ENCODE measurements at regions not wholly inside any gene's neighbourhood (a gene's known extent, or its start where the extent isn't known, plus 50 kb on each side); places are given as distances from the start of the nearest gene placed in this dataset.
A peak's percentile ranks its signal among the peaks of the same experiment; 100 is the strongest.

GRCh38 chr16:9306753-9307152 lies 215.3 kb downstream of the HAPSTR1 start:
- H3K4me1 ChIP-seq (ENCODE audit: control insufficient read depth, insufficient read depth, low read length) = no peaks in the 10 kb centered on the region
- no peaks in the 10 kb centered on the region for H3K36me3 ChIP-seq (ENCODE audit: control insufficient read depth, insufficient read depth, low read length, severe bottlenecking)
- H3K9me3 ChIP-seq (ENCODE audit: control insufficient read depth, low read length) = no peaks in the 10 kb centered on the region
- DNase-seq (ENCODE audit: low read depth) = no peak
- H3K4me3 ChIP-seq (ENCODE audit: low read length) = no peak overlapping the region
- no peak overlapping the region for H3K9ac ChIP-seq (ENCODE audit: low read length)
- no peaks in the 10 kb centered on the region for H3K27me3 ChIP-seq (replicated peaks; ENCODE audit: control insufficient read depth, insufficient read depth, low read length)

- Histone ChIP-seq H3K36me3 (ENCODE audit: control insufficient read depth, insufficient read depth, low read length, severe bottlenecking) (no peaks in the 10 kb centered on the region), H3K9me3 (ENCODE audit: control insufficient read depth, low read length) (no peaks in the 10 kb centered on the region), H3K27me3 (replicated peaks; ENCODE audit: control insufficient read depth, insufficient read depth, low read length) (no peaks in the 10 kb centered on the region), H3K4me3 (ENCODE audit: low read length) (no peak overlapping the region), H3K4me1 (ENCODE audit: control insufficient read depth, insufficient read depth, low read length) (no peaks in the 10 kb centered on the region), H3K9ac (ENCODE audit: low read length) (no peak overlapping the region)
- DNase-seq (ENCODE audit: low read depth) = no peak
Measured at GRCh38 chr16:9307446-9307845, 216.0 kb downstream of the HAPSTR1 start.

GRCh38 chr16:9308356-9308801 lies 216.9 kb downstream of the HAPSTR1 start:
- Histone ChIP-seq H3K4me1 (ENCODE audit: control insufficient read depth, insufficient read depth, low read length) (no peaks in the 10 kb centered on the region), H3K36me3 (ENCODE audit: control insufficient read depth, insufficient read depth, low read length, severe bottlenecking) (no peaks in the 10 kb centered on the region), H3K9me3 (ENCODE audit: control insufficient read depth, low read length) (no peaks in the 10 kb centered on the region), H3K27me3 (replicated peaks; ENCODE audit: control insufficient read depth, insufficient read depth, low read length) (no peaks in the 10 kb centered on the region), H3K4me3 (ENCODE audit: low read length) (no peak overlapping the region), H3K9ac (ENCODE audit: low read length) (no peak overlapping the region)
- no peak for DNase-seq (ENCODE audit: low read depth)

GRCh38 chr16:9308850-9309249 lies 217.4 kb downstream of the HAPSTR1 start:
- no peaks in the 10 kb centered on the region for H3K27me3 ChIP-seq (replicated peaks; ENCODE audit: control insufficient read depth, insufficient read depth, low read length)
- H3K4me3 ChIP-seq (ENCODE audit: low read length) = no peak overlapping the region
- no peak overlapping the region for H3K9ac ChIP-seq (ENCODE audit: low read length)
- no peaks in the 10 kb centered on the region for H3K9me3 ChIP-seq (ENCODE audit: control insufficient read depth, low read length)
- H3K36me3 ChIP-seq (ENCODE audit: control insufficient read depth, insufficient read depth, low read length, severe bottlenecking) = no peaks in the 10 kb centered on the region
- no peaks in the 10 kb centered on the region for H3K4me1 ChIP-seq (ENCODE audit: control insufficient read depth, insufficient read depth, low read length)
- no peak for DNase-seq (ENCODE audit: low read depth)

- Histone ChIP-seq H3K9ac (ENCODE audit: low read length) (no peak overlapping the region), H3K36me3 (ENCODE audit: control insufficient read depth, insufficient read depth, low read length, severe bottlenecking) (no peaks in the 10 kb centered on the region), H3K27me3 (replicated peaks; ENCODE audit: control insufficient read depth, insufficient read depth, low read length) (no peaks in the 10 kb centered on the region), H3K9me3 (ENCODE audit: control insufficient read depth, low read length) (no peaks in the 10 kb centered on the region), H3K4me3 (ENCODE audit: low read length) (no peak overlapping the region), H3K4me1 (ENCODE audit: control insufficient read depth, insufficient read depth, low read length) (no peaks in the 10 kb centered on the region)
- no peak for DNase-seq (ENCODE audit: low read depth)
Measured at GRCh38 chr16:9309844-9310243, 218.4 kb downstream of the HAPSTR1 start.

GRCh38 chr16:9311303-9311954 lies 220.0 kb downstream of the HAPSTR1 start:
- H3K4me1 ChIP-seq (ENCODE audit: control insufficient read depth, insufficient read depth, low read length) = no peaks in the 10 kb centered on the region
- no peaks in the 10 kb centered on the region for H3K9me3 ChIP-seq (ENCODE audit: control insufficient read depth, low read length)
- H3K36me3 ChIP-seq (ENCODE audit: control insufficient read depth, insufficient read depth, low read length, severe bottlenecking) = no peaks in the 10 kb centered on the region
- DNase-seq (ENCODE audit: low read depth) = no peak
- no peak overlapping the region for H3K9ac ChIP-seq (ENCODE audit: low read length)
- no peak overlapping the region for H3K4me3 ChIP-seq (ENCODE audit: low read length)
- H3K27me3 ChIP-seq (replicated peaks; ENCODE audit: control insufficient read depth, insufficient read depth, low read length) = no peaks in the 10 kb centered on the region

- H3K27me3 ChIP-seq (replicated peaks; ENCODE audit: control insufficient read depth, insufficient read depth, low read length) = peaks cover 6% of the 10 kb centered on the region
- no peak overlapping the region for H3K4me3 ChIP-seq (ENCODE audit: low read length)
- no peak for DNase-seq (ENCODE audit: low read depth)
Measured at GRCh38 chr16:9316008-9316407, 224.6 kb downstream of the HAPSTR1 start.

GRCh38 chr16:9316615-9317014 lies 225.2 kb downstream of the HAPSTR1 start:
- no peaks in the 10 kb centered on the region for H3K36me3 ChIP-seq (ENCODE audit: control insufficient read depth, insufficient read depth, low read length, severe bottlenecking)
- H3K27me3 ChIP-seq (replicated peaks; ENCODE audit: control insufficient read depth, insufficient read depth, low read length) = peaks cover 6% of the 10 kb centered on the region
- no peaks in the 10 kb centered on the region for H3K9me3 ChIP-seq (ENCODE audit: control insufficient read depth, low read length)
- no peaks in the 10 kb centered on the region for H3K4me1 ChIP-seq (ENCODE audit: control insufficient read depth, insufficient read depth, low read length)
- DNase-seq (ENCODE audit: low read depth) = no peak
- H3K4me3 ChIP-seq (ENCODE audit: low read length) = no peak overlapping the region
- no peak overlapping the region for H3K9ac ChIP-seq (ENCODE audit: low read length)

More at GRCh38 chr16:9316008-9316407, 224.6 kb downstream of the HAPSTR1 start:
- H3K9me3 ChIP-seq (ENCODE audit: control insufficient read depth, low read length) = no peaks in the 10 kb centered on the region
- no peaks in the 10 kb centered on the region for H3K36me3 ChIP-seq (ENCODE audit: control insufficient read depth, insufficient read depth, low read length, severe bottlenecking)
- H3K4me1 ChIP-seq (ENCODE audit: control insufficient read depth, insufficient read depth, low read length) = no peaks in the 10 kb centered on the region
- H3K9ac ChIP-seq (ENCODE audit: low read length) = no peak overlapping the region

- H3K4me3 ChIP-seq (ENCODE audit: low read length) = no peak overlapping the region
- no peak for DNase-seq (ENCODE audit: low read depth)
- no peaks in the 10 kb centered on the region for H3K4me1 ChIP-seq (ENCODE audit: control insufficient read depth, insufficient read depth, low read length)
- peaks cover 6% of the 10 kb centered on the region for H3K27me3 ChIP-seq (replicated peaks; ENCODE audit: control insufficient read depth, insufficient read depth, low read length)
- no peaks in the 10 kb centered on the region for H3K36me3 ChIP-seq (ENCODE audit: control insufficient read depth, insufficient read depth, low read length, severe bottlenecking)
- no peaks in the 10 kb centered on the region for H3K9me3 ChIP-seq (ENCODE audit: control insufficient read depth, low read length)
- no peak overlapping the region for H3K9ac ChIP-seq (ENCODE audit: low read length)
Measured at GRCh38 chr16:9318764-9319163, 227.3 kb downstream of the HAPSTR1 start.

GRCh38 chr16:9322769-9323168 lies 231.3 kb downstream of the HAPSTR1 start:
- H3K9me3 ChIP-seq (ENCODE audit: control insufficient read depth, low read length) = no peaks in the 10 kb centered on the region
- H3K4me1 ChIP-seq (ENCODE audit: control insufficient read depth, insufficient read depth, low read length) = no peaks in the 10 kb centered on the region
- peaks cover 6% of the 10 kb centered on the region for H3K27me3 ChIP-seq (replicated peaks; ENCODE audit: control insufficient read depth, insufficient read depth, low read length)
- no peak for DNase-seq (ENCODE audit: low read depth)
- no peak overlapping the region for H3K9ac ChIP-seq (ENCODE audit: low read length)
- no peak overlapping the region for H3K4me3 ChIP-seq (ENCODE audit: low read length)
- no peaks in the 10 kb centered on the region for H3K36me3 ChIP-seq (ENCODE audit: control insufficient read depth, insufficient read depth, low read length, severe bottlenecking)

GRCh38 chr16:9323170-9323569 lies 231.7 kb downstream of the HAPSTR1 start:
- DNase-seq (ENCODE audit: low read depth) = peak; percentile 1
- Histone ChIP-seq H3K9ac (ENCODE audit: low read length) (no peak overlapping the region), H3K4me3 (ENCODE audit: low read length) (no peak overlapping the region), H3K9me3 (ENCODE audit: control insufficient read depth, low read length) (no peaks in the 10 kb centered on the region), H3K4me1 (ENCODE audit: control insufficient read depth, insufficient read depth, low read length) (no peaks in the 10 kb centered on the region), H3K27me3 (replicated peaks; ENCODE audit: control insufficient read depth, insufficient read depth, low read length) (peaks cover 6% of the 10 kb centered on the region), H3K36me3 (ENCODE audit: control insufficient read depth, insufficient read depth, low read length, severe bottlenecking) (no peaks in the 10 kb centered on the region)

GRCh38 chr16:9327253-9327652 lies 235.8 kb downstream of the HAPSTR1 start:
- peaks cover 9% of the 10 kb centered on the region for H3K27me3 ChIP-seq (replicated peaks; ENCODE audit: control insufficient read depth, insufficient read depth, low read length)
- H3K9ac ChIP-seq (ENCODE audit: low read length) = no peak overlapping the region
- H3K9me3 ChIP-seq (ENCODE audit: control insufficient read depth, low read length) = no peaks in the 10 kb centered on the region
- no peak overlapping the region for H3K4me3 ChIP-seq (ENCODE audit: low read length)
- no peak for DNase-seq (ENCODE audit: low read depth)
- no peaks in the 10 kb centered on the region for H3K36me3 ChIP-seq (ENCODE audit: control insufficient read depth, insufficient read depth, low read length, severe bottlenecking)
- no peaks in the 10 kb centered on the region for H3K4me1 ChIP-seq (ENCODE audit: control insufficient read depth, insufficient read depth, low read length)

Measured in adipocyte (in vitro differentiated cells).